Cardiac muscle cell (in vitro differentiated cells and primary cell): ENCODE measurements at regions not wholly inside any gene's neighbourhood (a gene's known extent, or its start where the extent isn't known, plus 50 kb on each side); places are given as distances from the start of the nearest gene placed in this dataset.
A peak's percentile ranks its signal among the peaks of the same experiment; 100 is the strongest.

Source experiments
- DNase-seq, 2 donors: peaks; one replicate each; pipeline versions ENCODE4 v3.0.0 to v3.0.0-alpha.2; 2010 to 2017; ENCODE audit warnings: low read depth in 1 of 2, low spot score in 1 of 2
- H3K27ac ChIP-seq: fragments of 200-600 bp; sonication (generic); 2 replicates; pipeline ENCODE4 v1.5.1; 2016
- H3K27me3 ChIP-seq: fragments of 200-600 bp; sonication (generic); 2 replicates; pipeline ENCODE4 v1.6.0; 2016; ENCODE audit warnings: control low read depth
- H3K36me3 ChIP-seq: fragments of 200-600 bp; sonication (generic); 2 replicates; pipeline ENCODE4 v1.5.1; 2016; ENCODE audit warnings: control low read depth
- H3K4me1 ChIP-seq: fragments of 200-600 bp; sonication (generic); 2 replicates; pipeline ENCODE4 v1.8.1; 2017; ENCODE audit warnings: low read depth, mild to moderate bottlenecking, mixed run types
- H3K4me3 ChIP-seq: fragments of 200-600 bp; sonication (generic); 2 replicates; pipeline ENCODE4 v1.5.1; 2016; ENCODE audit warnings: mild to moderate bottlenecking
- H3K9me3 ChIP-seq: fragments of 200-600 bp; sonication (generic); 2 replicates; pipeline ENCODE4 v1.5.1; 2017; ENCODE audit warnings: low read depth, mild to moderate bottlenecking, control low read depth
- TF ChIP-seq, protein P1 (sequence below): IDR thresholded peaks from 2 replicates; pipeline ENCODE4 v1.5.1; 2012; ENCODE audit warnings: low read depth, mild to moderate bottlenecking, low read length

DNA sequence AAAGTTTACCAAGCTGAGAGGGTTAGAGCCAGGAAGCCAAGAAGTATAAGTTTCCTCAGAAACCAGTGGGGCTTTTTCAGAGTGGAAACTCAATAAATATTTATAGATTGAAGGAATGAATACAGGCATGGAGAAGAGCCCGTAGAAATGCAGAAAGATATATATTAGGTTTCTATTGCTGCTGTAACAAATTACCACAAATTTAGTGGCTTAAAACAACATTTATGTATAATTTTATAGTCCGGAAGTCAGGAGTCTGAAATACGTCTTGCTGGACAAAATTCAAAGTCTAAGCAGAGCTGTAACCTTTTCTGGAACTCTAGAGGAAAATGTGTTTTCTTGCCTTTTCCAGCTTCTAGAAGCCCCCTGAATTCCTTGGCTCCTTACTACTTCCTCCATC lies 107.3 kb upstream of the SEMA3D start:
- TF ChIP-seq, protein P1, sequence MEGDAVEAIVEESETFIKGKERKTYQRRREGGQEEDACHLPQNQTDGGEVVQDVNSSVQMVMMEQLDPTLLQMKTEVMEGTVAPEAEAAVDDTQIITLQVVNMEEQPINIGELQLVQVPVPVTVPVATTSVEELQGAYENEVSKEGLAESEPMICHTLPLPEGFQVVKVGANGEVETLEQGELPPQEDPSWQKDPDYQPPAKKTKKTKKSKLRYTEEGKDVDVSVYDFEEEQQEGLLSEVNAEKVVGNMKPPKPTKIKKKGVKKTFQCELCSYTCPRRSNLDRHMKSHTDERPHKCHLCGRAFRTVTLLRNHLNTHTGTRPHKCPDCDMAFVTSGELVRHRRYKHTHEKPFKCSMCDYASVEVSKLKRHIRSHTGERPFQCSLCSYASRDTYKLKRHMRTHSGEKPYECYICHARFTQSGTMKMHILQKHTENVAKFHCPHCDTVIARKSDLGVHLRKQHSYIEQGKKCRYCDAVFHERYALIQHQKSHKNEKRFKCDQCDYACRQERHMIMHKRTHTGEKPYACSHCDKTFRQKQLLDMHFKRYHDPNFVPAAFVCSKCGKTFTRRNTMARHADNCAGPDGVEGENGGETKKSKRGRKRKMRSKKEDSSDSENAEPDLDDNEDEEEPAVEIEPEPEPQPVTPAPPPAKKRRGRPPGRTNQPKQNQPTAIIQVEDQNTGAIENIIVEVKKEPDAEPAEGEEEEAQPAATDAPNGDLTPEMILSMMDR, result no peak
- no peaks in the 10 kb centered on the region for H3K9me3 ChIP-seq
- H3K27ac ChIP-seq, result no peak overlapping the region
- H3K4me3 ChIP-seq, result no peak overlapping the region
- no peaks in the 10 kb centered on the region for H3K27me3 ChIP-seq
- no peaks in the 10 kb centered on the region for H3K4me1 ChIP-seq
- DNase-seq, result no peak
- H3K36me3 ChIP-seq, result no peaks in the 10 kb centered on the region

DNA sequence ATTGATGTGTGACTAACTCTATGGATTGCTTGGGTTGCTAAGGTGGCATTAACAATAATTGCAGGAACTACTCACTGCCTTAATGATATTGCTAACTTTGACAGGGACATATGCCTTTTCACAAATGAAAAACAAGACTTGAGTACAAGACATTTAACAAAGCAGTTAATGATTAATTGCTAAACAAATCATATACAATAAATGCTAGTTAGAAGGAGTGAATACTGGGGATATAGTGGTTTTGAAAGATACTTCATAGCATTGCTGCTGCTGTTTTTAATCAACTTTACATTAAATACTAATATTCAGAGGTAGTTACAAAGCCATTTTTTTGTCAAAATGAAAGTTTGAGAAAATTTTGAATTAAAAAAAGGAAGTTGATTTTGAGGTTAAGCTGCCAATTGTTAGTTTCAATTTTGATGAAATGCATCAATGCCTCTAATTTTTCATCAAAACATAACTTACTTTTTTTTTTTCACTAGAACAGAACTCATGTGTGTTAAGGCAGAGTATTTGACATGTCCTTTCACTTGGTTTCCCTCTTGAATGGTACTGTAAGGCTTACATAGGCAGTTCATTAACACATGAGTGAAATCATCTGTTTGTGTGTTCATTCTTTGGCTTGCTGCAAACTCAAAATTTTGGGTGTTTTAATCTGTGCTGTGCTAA lies 106.2 kb upstream of the SEMA3D start:
- no peak overlapping the region for H3K4me3 ChIP-seq
- no peaks in the 10 kb centered on the region for H3K27me3 ChIP-seq
- no peak overlapping the region for H3K27ac ChIP-seq
- no peaks in the 10 kb centered on the region for H3K9me3 ChIP-seq
- no peaks in the 10 kb centered on the region for H3K4me1 ChIP-seq
- DNase-seq, result no peak
- no peaks in the 10 kb centered on the region for H3K36me3 ChIP-seq
- TF ChIP-seq, protein P1, result no peak

DNA sequence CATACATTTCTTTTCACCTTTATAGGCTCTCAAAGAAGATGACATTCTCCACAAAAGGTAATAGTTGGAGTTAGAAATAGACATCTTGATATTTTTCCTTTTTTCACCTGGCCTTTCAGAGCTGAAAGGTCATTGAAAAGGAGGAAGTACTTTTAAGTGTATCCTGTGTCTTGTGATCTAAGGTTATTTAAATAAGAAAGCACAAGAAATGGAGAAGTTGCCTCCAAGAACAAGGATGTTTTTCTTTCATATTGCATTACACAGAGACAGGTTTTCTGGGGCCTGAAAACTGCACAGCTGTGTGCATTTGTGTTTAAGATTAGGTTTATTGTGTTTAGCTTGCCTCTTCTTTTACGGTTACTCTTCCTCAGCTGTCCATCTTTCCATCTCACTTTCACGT lies 103.4 kb upstream of the SEMA3D start:
- Histone ChIP-seq H3K36me3 (no peaks in the 10 kb centered on the region), H3K4me1 (no peaks in the 10 kb centered on the region), H3K27ac (no peak overlapping the region), H3K27me3 (no peaks in the 10 kb centered on the region), H3K9me3 (no peaks in the 10 kb centered on the region), H3K4me3 (no peak overlapping the region)
- TF ChIP-seq, protein P1, result no peak
- no peak for DNase-seq

DNA sequence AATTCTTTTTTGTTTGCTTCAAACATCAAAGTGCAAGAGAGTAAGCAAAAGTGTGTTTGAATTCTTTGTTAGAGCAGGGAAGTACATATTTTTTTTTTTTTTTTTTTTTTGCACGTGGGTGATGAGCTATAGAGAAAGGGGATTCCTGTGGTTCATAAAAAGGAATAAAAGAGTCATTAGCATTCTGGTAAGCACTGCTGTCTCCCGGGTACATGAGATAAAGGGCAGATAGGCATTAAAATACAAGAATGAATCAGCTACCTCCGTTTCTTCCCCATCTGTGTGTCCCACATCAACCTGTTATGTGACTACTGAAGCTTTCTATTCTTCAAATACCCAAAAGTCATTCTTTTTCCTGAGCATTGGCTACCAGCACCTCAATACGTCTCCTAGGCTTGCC lies 102.4 kb upstream of the SEMA3D start:
- Histone ChIP-seq H3K9me3 (no peaks in the 10 kb centered on the region), H3K36me3 (no peaks in the 10 kb centered on the region), H3K4me3 (no peak overlapping the region), H3K27me3 (no peaks in the 10 kb centered on the region), H3K27ac (no peak overlapping the region), H3K4me1 (no peaks in the 10 kb centered on the region)
- TF ChIP-seq, protein P1, result no peak
- no peak for DNase-seq

DNA sequence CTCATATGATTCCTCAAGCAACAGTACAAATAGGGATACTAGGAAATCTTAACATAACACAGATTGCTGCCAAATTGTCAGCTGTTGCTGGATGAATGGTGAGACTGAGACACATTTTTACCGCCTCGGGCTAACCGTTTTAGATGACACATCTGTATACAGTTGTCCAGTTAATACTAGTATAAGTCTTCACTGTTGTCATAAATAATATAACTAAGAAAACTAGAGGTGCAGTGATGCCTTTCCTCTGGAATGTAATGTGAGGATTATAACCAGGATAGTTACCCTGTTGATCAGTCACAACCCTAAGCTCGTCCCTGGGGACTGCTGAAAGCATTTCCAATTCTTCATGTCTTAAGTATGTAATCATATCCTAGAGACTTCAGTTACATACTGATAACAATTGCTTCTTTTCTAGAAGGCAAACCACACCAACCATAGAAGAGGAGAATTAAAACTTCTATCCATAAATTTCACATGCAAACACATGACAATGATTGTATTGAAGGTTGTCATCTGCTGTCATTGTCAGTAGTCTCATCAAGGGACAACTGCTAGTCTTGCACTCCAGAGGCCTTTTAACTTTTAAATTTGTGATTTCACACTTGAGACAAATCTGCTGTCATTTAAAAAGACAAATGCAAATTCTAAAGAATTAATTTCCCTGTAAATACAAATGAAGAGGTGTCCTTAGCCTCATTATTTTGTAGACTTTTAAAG lies 100.4 kb upstream of the SEMA3D start:
- H3K27me3 ChIP-seq, result no peaks in the 10 kb centered on the region
- no peaks in the 10 kb centered on the region for H3K4me1 ChIP-seq
- H3K4me3 ChIP-seq, result no peak overlapping the region
- DNase-seq, result peak in 1 of 2 donors; percentile 23
- H3K9me3 ChIP-seq, result no peaks in the 10 kb centered on the region
- TF ChIP-seq, protein P1, result no peak
- H3K27ac ChIP-seq, result no peak overlapping the region
- H3K36me3 ChIP-seq, result no peaks in the 10 kb centered on the region
